ENCODE measurements at regions not wholly inside any gene's neighbourhood (a gene's known extent, or its start where the extent isn't known, plus 50 kb on each side); places are given as distances from the start of the nearest gene placed in this dataset.

DNA sequence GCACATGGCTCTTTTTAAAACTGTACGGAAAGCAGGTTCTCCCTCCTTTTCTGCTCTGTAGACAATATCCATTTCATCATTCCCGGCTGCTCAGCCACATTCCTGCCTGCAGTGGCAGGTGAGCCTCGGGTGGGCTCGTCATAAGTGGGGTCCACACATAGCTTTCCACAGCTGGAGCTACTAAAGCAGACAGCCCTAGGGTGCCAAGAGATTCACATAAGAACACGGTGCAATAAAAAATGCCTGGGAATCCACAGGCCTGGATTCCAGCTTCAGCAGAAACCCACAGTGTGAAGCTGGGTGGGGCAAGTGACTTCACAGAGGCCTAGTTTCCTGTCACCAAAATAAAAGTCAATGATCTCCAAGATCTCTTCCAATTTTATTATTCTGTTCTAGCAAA is 96.4 kb downstream of the MIS18A start:
- TF ChIP-seq, protein P1, sequence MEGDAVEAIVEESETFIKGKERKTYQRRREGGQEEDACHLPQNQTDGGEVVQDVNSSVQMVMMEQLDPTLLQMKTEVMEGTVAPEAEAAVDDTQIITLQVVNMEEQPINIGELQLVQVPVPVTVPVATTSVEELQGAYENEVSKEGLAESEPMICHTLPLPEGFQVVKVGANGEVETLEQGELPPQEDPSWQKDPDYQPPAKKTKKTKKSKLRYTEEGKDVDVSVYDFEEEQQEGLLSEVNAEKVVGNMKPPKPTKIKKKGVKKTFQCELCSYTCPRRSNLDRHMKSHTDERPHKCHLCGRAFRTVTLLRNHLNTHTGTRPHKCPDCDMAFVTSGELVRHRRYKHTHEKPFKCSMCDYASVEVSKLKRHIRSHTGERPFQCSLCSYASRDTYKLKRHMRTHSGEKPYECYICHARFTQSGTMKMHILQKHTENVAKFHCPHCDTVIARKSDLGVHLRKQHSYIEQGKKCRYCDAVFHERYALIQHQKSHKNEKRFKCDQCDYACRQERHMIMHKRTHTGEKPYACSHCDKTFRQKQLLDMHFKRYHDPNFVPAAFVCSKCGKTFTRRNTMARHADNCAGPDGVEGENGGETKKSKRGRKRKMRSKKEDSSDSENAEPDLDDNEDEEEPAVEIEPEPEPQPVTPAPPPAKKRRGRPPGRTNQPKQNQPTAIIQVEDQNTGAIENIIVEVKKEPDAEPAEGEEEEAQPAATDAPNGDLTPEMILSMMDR (IDR thresholded peaks at IDR 0.05; ENCODE audit: low read depth, low read length) = no peak
- no peak for TF ChIP-seq EZH2phosphoT487 (IDR thresholded peaks at IDR 0.05; ENCODE audit: low read depth)

All from OCI-LY3 (cell line).